ENCODE measurements at regions not wholly inside any gene's neighbourhood (a gene's known extent, or its start where the extent isn't known, plus 50 kb on each side); places are given as distances from the start of the nearest gene placed in this dataset.
"Not testable (repeated sequence)": the region's sequence is repeated elsewhere in the genome, so short reads cannot be mapped to it uniquely, and the experiment has no call there.

- DNase-seq = no peak
These were observed 115.9 kb upstream of the CACUL1 start for GRCh38 chr10:118870467-118871243.

DNA sequence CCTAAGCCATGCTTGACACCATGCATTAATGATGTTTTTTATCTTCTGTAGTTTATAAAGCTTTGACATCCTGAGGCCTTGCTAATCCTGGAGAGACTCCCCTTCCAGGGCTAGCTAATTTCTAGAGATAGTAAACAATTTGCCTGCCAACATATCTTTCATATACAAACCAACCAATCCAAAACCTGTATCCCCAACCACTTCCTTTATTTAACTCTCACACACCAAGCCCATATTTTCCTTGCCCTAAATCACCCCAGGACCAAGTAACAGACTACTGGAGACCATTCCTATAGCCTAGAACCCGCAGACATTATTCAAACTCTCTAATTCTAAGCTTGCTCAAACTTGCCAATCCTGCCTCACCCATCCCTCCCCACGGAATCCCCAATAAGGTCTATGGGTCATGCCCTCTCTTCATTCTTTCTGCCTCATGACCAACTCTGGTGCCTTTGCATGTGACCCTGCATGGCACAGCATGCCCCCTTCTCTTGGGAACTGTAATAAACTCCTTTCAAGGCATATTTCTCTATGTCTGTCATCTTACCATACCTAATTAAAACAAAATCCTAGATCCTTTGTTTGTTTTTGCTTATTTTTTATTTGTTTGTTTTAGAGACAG lies 116.6 kb upstream of the CACUL1 start:
- DNase-seq = no peak

DNA sequence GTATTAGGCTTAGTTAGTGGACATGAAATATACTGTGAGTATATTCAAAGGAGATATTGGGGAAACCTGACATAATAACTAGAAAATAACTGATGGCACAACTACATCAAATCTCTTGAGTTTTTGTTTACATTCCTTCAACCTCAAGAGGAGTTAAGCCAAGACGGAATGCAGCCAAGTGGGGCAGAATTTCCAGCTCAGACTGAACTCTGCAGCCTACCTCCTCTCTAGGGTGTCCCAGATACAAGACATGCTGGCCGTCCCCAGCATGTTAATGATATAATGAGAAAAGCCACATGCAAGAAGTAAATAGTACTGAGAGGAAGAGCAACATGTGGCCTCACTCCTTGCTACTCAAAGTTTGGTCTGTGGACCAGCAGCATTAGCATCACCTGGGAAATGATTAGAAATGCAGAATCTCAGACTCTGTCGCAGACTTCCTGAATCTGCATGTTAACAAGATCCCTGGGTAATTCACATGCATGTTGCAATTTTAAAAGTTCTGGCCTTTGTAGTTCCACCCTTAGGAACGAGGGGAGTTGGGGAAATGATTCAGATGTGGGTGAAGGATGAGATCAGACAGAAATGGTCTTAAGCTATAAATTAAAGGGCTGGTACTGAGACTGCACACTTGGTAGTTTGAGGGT lies 118.4 kb upstream of the CACUL1 start:
- DNase-seq = no peak

DNA sequence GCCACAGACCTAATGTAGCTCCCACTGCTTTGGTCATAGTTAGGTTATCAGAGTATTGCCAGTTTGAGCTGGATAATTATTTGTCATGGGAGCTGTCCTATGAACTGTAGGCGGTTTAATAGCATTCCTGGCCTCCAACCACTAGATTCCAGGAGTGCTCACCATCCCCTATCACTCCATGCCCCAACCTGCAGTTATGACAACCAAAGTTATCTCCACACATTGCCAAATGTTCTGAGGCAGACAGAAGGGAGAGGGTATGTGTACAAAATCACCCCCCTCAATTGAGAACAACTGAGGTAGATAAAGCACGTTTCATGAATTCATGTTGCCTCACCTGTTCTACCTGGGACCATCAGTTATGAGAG lies 119.0 kb upstream of the CACUL1 start:
- no peak for DNase-seq

DNA sequence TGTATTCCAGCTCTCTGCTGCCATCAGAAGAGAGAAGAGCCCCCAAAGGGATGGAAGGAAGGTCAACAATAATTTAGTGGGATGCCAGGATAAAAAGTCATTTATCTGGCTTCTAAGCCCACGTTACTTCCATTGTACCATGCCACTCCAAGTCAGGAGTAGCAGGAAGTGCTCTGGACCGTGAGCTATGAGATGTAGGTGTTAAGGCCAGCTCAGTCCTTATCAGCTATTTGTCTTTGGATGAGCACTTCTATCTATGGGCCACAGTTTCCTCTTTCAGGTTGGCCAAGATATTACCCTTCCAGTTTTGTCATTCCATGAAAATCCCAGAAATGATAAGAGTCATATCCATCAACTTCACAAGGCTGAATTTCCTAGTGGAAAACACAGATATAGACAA lies 119.4 kb upstream of the CACUL1 start:
- no peak for DNase-seq

- DNase-seq = no peak
These were observed 120.3 kb upstream of the CACUL1 start for GRCh38 chr10:118875087-118875486.

DNA sequence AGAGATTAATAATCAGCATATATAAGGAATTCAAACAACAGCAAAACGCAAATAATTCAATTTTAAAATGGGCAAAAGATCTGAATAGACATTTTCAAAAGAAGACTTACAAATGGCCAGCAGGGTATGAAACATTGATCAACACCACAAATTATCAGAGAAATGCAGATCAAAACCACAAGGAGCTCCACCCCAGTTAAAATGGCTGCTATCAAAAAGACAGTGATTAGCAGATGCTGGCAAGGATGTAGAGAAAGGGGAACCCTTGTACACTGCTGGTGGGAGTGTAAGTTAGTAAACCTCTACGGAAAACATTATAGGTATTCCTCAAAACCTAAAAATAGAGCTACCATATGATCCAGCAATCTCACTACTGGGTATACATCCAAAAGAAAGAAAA lies 128.0 kb upstream of the CACUL1 start:
- no peak for DNase-seq

DNA sequence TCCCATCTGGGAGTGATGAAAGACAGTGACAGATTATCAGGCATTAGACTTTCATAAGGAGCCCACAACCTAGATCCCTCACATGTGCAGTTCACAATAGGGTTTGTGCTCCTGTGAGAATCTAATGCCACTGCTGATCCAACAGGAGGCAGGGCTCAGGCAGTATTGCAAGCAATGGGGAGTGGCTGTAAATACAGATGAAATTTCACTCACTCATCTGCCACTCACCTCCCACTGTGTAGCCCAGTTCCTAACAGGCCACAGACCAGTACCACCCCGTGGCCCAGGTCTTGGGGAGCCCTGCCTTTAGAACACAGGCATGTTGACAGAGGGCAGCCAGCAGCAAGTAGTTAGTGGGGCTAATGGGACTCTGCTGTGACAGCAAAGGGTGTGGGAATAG lies 137.3 kb upstream of the NANOS1 start:
- DNase-seq = no peak

DNA sequence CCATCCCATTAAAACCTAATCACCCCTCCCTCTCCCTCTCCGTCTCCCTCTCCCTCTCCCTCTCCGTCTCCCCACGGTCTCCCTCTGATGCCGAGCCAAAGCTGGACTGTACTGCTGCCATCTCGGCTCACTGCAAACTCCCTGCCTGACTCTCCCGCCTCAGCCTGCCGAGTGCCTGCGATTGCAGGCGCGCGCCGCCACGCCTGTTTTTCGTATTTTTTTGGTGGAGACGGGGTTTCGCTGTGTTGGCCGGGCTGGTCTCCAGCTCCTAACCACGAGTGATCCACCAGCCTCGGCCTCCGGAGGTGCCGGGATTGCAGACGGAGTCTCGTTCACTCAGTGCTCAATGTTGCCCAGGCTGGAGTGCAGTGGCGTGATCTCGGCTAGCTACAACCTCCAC lies 134.6 kb upstream of the NANOS1 start:
- not testable (repeated sequence) for DNase-seq

GRCh38 chr10:118900617-118901016 lies 128.9 kb upstream of the NANOS1 start:
- DNase-seq = no peak

DNA sequence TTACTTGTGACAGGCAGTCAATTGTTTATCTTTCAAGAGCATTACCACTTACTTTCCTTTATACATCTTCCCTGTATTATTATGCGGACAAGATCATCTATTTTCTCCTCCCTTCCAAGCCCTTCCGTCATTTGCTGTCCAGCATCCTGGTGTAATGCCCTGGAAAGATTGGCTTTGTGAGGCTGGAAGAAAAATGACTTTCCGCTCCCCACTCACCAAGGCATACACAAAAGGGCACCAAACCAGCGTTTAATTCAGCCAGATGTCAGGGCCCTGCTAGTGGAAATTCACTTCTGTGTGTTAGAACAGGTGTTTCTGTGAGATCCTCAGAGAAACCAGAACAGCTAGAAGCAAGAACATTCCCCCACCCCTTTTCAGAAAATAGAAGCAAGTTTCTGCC lies 128.1 kb upstream of the NANOS1 start:
- no peak for DNase-seq

GRCh38 chr10:118901906-118902305 lies 127.6 kb upstream of the NANOS1 start:
- no peak for DNase-seq

GRCh38 chr10:118902656-118903055 lies 126.9 kb upstream of the NANOS1 start:
- DNase-seq = not testable (repeated sequence)

- no peak for DNase-seq
These were observed 126.3 kb upstream of the NANOS1 start for GRCh38 chr10:118903251-118903650.

DNA sequence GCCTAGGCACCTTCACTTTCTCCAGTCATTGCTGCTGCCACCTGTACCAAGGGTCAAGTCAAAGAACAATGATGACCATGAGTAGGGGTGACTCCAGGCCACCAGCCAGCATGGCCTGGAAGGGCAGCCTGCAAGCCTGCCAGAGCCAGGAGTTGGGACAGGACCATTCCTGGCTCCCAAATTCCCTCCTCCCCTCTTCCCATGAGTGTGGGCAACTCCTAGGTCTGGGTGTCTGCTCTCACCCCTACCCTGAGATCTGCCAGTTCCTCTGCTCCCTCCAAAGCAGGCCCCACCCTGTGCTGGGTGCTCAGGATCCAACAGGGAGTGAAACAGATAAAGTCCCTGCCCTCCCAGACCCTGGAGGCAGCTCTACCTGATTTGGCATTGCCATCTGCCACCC lies 125.8 kb upstream of the NANOS1 start:
- no peak for DNase-seq

DNA sequence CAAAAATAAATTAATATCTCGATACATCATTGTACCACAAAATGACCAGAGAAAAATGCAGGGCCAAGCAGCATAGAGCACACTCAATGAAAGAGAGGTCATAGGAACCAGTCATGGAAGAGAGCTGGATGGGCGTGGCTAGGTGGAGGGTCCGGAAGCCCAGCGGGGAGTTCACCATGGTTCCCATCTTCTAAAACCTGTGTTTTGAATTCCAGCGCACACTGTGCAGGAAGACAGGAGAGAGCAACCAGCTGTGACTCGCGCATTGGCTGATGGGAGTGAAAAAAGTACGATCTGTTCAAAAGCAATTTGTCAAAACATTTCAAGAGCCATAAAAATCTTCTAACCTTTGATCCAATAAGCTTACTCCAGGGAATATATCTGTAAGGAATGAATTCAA lies 125.2 kb upstream of the NANOS1 start:
- no peak for DNase-seq

GRCh38 chr10:118907051-118907450 lies 122.5 kb upstream of the NANOS1 start:
- DNase-seq = no peak

DNA sequence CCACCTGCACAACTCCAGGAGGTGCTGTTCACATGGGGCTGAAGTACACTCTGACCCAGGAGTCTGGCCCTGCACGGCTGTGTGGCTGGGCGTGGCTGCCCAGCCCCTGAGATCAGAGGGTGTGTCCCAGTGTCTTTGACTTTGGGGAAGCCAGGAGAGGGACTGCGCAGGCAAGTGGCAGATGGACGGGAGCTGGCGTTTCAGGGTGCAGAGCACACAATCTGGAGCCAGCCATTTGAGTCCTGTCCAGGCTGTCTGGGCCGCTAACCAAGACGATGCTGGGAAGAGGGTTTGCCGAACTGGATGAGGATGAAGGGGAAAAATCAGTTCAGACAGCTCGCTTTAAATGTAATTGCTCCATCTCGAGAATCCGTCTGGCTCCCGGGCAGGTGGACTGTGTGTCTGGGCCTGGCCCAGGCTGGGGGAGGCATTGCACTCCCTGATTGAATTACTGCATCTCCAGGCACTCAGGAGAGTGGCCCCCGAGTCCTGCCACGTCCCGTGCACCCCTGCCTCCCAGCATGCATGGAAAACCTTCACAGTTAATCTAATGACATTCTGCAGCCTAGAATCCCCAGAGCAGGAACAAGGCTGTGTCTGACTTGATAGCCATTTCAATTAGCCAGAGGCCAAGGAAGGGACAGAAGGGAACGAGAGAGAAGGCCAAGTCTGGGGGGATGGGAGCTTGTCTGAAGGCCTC lies 120.8 kb upstream of the NANOS1 start:
- no peak for DNase-seq

GRCh38 chr10:118910702-118911101 lies 118.8 kb upstream of the NANOS1 start:
- no peak for DNase-seq

GRCh38 chr10:118911363-118911762 lies 118.2 kb upstream of the NANOS1 start:
- DNase-seq = no peak

DNA sequence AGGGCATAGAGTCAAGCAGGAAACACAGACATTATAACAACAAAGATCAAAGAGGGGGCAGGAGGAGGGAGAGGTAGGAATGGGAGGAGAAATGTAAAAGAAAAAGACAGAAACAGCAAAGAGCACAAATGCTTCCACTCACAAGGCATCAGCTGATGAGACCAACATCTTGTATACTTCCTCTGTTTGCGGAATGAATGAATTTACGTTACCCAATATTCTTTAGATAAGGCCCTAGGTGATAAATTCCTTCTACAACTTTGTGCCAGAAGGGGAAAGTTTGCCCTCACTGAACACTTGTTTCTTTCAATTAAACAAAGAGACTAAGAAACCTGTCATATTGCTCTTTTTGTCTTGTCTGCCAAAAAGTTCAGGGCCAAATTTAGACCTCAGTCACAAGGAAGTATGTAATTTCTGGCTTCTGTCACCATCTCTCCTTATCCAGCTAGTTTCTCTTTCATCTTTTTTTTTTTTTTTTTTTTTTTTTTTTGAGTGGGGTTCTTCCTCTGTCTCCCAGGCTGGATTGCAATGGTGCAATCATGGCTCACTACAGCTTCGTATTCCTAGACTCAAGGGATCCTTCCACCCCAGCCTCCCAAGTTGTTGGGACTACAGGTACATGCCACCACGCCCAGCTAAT lies 116.4 kb upstream of the NANOS1 start:
- no peak for DNase-seq

DNA sequence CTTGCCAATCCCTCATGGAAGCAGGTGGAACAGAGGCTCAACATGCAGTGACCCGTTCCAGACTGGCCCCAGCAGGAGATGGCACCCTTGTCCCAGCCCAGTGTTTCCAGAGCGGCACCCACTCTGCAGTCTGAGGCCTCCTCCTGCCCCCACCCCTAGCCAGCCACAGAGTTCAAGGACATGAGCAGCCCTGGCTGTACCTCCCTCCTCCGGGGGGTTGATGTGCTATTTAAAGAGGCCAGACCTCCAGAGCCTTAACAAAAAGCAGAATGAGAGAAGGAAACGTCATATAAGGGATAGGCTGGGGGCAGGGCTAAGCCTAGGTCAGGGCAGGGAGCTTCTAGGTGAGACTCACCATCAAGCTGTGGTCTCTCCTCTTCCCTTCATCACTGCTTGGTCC lies 115.7 kb upstream of the NANOS1 start:
- no peak for DNase-seq

All from muscle of arm (tissue), 1 donor.